ENCODE measurements at regions not wholly inside any gene's neighbourhood (a gene's known extent, or its start where the extent isn't known, plus 50 kb on each side); places are given as distances from the start of the nearest gene placed in this dataset.

DNA sequence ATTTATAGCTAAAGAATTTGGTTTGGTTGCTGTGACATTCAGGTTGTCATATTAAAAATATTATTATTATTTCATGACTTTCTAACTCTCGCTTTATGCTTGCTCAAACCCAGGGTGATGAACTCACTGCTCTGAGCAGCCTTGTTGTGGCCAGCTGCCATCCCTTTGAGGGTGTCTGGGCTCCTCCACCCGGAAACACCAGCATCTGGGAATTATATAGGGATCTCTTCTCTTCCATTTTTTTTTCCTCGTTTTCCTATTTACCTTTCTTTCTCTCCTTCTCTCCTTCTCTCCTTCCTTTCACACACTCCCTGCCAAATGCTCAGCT is 355.8 kb upstream of the SMARCA2 start:
- TF ChIP-seq CTCF (conservative IDR thresholded peaks at IDR 0.05; ENCODE audit: low read depth, low read length) (no peak), EZH2 (IDR thresholded peaks at IDR 0.05; ENCODE audit: low read length, unreplicated experiment) (no peak), EZH2phosphoT487 (IDR thresholded peaks at IDR 0.05; ENCODE audit: borderline replicate concordance, low read length) (no peak)
